Astrocyte (in vitro differentiated cells and primary cell): ENCODE measurements at regions not wholly inside any gene's neighbourhood (a gene's known extent, or its start where the extent isn't known, plus 50 kb on each side); places are given as distances from the start of the nearest gene placed in this dataset.

ENCODE experiments used
- EZH2 ChIP-seq: IDR thresholded peaks from 2 replicates; pipeline ENCODE4 v1.6.1; 2012; ENCODE audit warnings: mild to moderate bottlenecking, low read length, inconsistent platforms; ENCODE audit not compliant: insufficient read depth
- TF ChIP-seq, protein P1 (sequence below): IDR thresholded peaks from 2 replicates; pipeline ENCODE4 v1.5.1; 2011; ENCODE audit warnings: low read depth, mild to moderate bottlenecking, inconsistent platforms, low read length, moderate library complexity; ENCODE audit not compliant: insufficient read depth

DNA sequence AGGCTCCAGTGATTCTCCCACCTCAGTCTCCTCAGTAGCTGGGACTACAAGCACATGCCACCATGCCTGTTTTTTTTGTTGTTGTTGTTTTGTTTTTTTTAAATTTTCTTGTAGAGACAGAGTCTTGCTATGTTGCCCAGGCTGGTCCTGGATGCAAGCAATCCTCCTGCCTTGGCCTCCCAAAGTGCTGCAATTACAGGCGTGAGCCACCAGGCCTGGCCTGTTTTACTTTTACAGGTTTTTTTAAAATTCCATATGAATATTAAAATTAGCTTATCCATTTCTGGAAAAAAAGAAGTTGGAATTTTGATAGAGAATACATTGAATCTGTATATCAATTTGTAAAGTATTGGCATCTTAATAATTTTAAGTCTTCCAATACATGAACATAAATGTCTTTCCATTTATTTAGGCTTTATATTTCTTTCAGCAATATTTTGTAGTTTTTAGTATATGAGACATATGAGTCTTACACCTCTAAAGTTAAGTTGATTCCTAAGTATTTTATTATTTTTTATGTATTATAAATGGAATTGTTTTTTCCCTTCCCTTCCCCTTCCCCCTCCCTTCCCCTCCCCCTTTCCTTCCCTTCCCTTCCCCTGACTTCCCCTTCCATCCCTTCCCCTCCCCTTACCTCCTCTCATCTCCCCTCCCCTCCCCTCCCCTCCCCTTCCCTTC is 323.5 kb upstream of the SALL1 start:
- TF ChIP-seq, protein P1, sequence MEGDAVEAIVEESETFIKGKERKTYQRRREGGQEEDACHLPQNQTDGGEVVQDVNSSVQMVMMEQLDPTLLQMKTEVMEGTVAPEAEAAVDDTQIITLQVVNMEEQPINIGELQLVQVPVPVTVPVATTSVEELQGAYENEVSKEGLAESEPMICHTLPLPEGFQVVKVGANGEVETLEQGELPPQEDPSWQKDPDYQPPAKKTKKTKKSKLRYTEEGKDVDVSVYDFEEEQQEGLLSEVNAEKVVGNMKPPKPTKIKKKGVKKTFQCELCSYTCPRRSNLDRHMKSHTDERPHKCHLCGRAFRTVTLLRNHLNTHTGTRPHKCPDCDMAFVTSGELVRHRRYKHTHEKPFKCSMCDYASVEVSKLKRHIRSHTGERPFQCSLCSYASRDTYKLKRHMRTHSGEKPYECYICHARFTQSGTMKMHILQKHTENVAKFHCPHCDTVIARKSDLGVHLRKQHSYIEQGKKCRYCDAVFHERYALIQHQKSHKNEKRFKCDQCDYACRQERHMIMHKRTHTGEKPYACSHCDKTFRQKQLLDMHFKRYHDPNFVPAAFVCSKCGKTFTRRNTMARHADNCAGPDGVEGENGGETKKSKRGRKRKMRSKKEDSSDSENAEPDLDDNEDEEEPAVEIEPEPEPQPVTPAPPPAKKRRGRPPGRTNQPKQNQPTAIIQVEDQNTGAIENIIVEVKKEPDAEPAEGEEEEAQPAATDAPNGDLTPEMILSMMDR: no peak
- TF ChIP-seq EZH2: no peak
